CD14-positive monocyte (primary cell): ENCODE measurements at regions not wholly inside any gene's neighbourhood (a gene's known extent, or its start where the extent isn't known, plus 50 kb on each side); places are given as distances from the start of the nearest gene placed in this dataset.
A peak's percentile ranks its signal among the peaks of the same experiment; 100 is the strongest.

Source experiments
- DNase-seq, 3 donors: peaks; one replicate each; pipeline ENCODE4 v3.0.0-alpha.2; 2011 to 2022
- H2AFZ ChIP-seq: 2 replicates; pipeline ENCODE4 v1.6.0; 2012; ENCODE audit warnings: mild to moderate bottlenecking, low read depth, low read length, inconsistent platforms; ENCODE audit not compliant: insufficient read depth, poor library complexity, severe bottlenecking
- H3K27ac ChIP-seq, 2 donors: 1 replicate in 1 of 2; 2 replicates in 1 of 2; pipeline ENCODE4 v1.5.1; 2012 to 2013; ENCODE audit warnings: low read length in 2 of 2, control low read depth in 1 of 2, inconsistent platforms in 1 of 2, low read depth in 1 of 2, mild to moderate bottlenecking in 1 of 2
- H3K27me3 ChIP-seq, 2 donors: one replicate each; pipeline versions ENCODE4 v1.6.0 to v1.6.1; 2011 to 2013; ENCODE audit warnings: low read length in 2 of 2; ENCODE audit not compliant: control insufficient read depth in 2 of 2, insufficient read depth in 2 of 2
- H3K36me3 ChIP-seq, 2 donors: replicated peaks in 1 of 2; 1 replicate in 1 of 2; 2 replicates in 1 of 2; pipeline versions ENCODE4 v1.5.1 to v1.6.1; 2012 to 2013; ENCODE audit warnings: low read length in 2 of 2, control low read depth in 1 of 2, inconsistent platforms in 1 of 2, mild to moderate bottlenecking in 1 of 2; ENCODE audit not compliant: insufficient read depth in 2 of 2, control insufficient read depth in 1 of 2
- H3K4me1 ChIP-seq, 2 donors: 1 replicate in 1 of 2; 2 replicates in 1 of 2; pipeline versions ENCODE4 v1.5.1 to v1.6.1; 2012 to 2013; ENCODE audit warnings: low read length in 2 of 2, control low read depth in 1 of 2, inconsistent platforms in 1 of 2, mild to moderate bottlenecking in 1 of 2, moderate library complexity in 1 of 2; ENCODE audit not compliant: insufficient read depth in 2 of 2, control insufficient read depth in 1 of 2
- H3K4me2 ChIP-seq: replicated peaks from 2 replicates; pipeline ENCODE3; 2012; ENCODE audit warnings: low read length, moderate library complexity, mild to moderate bottlenecking; ENCODE audit not compliant: poor library complexity, severe bottlenecking; ENCODE audit errors: extremely low read depth
- H3K4me3 ChIP-seq, 3 experiments: fragments of 200-600 bp in 1 of 3; sonication (generic) in 1 of 3; replicated peaks in 1 of 3; 1 replicate in 2 of 3; 2 replicates in 1 of 3; pipeline ENCODE4 v1.5.1; 2011 to 2013; ENCODE audit warnings: low read length in 3 of 3, mild to moderate bottlenecking in 3 of 3, control low read depth in 2 of 3, low read depth in 2 of 3, inconsistent platforms in 1 of 3, moderate library complexity in 1 of 3
- H3K79me2 ChIP-seq: 2 replicates; pipeline ENCODE4 v1.6.0; 2012; ENCODE audit warnings: mild to moderate bottlenecking, control low read depth, inconsistent platforms, low read length, moderate library complexity; ENCODE audit not compliant: insufficient read depth
- H3K9ac ChIP-seq: 2 replicates; pipeline ENCODE4 v1.6.0; 2017; ENCODE audit warnings: low read length, mild to moderate bottlenecking; ENCODE audit not compliant: insufficient read depth, poor library complexity, severe bottlenecking
- H3K9me3 ChIP-seq, 2 donors: replicated peaks in 1 of 2; 1 replicate in 1 of 2; 2 replicates in 1 of 2; pipeline versions ENCODE4 v1.5.1 to v1.6.1; 2012 to 2013; ENCODE audit warnings: low read length in 2 of 2, control low read depth in 1 of 2; ENCODE audit not compliant: control insufficient read depth in 1 of 2, insufficient read depth in 1 of 2
- H4K20me1 ChIP-seq: 2 replicates; pipeline ENCODE4 v1.6.0; 2012; ENCODE audit warnings: mild to moderate bottlenecking, low read length, control low read depth, moderate library complexity; ENCODE audit not compliant: insufficient read depth
- H3K27ac Mint-ChIP-seq, 7 donors: one replicate each; pipeline ENCODE4 v1.8.0; 2020; ENCODE audit warnings: mild to moderate bottlenecking in 7 of 7, mixed read lengths in 7 of 7, moderate library complexity in 6 of 7, inconsistent platforms in 2 of 7
- H3K27me3 Mint-ChIP-seq, 3 donors: one replicate each; pipeline ENCODE4 v1.8.0; 2021 to 2022; ENCODE audit warnings: low read depth in 3 of 3, mild to moderate bottlenecking in 3 of 3, mixed read lengths in 3 of 3, moderate library complexity in 3 of 3, inconsistent platforms in 1 of 3
- H3K36me3 Mint-ChIP-seq, 2 donors: one replicate each; pipeline ENCODE4 v1.8.0; 2020; ENCODE audit warnings: mixed read lengths in 2 of 2, inconsistent platforms in 1 of 2, mild to moderate bottlenecking in 1 of 2
- H3K4me1 Mint-ChIP-seq: one replicate; pipeline ENCODE4 v1.8.0; 2020; ENCODE audit warnings: mild to moderate bottlenecking, mixed read lengths
- H3K4me3 Mint-ChIP-seq, 2 donors: one replicate each; pipeline ENCODE4 v1.8.0; 2020; ENCODE audit warnings: mild to moderate bottlenecking in 2 of 2, mixed read lengths in 2 of 2, moderate library complexity in 1 of 2
- H3K9me3 Mint-ChIP-seq, 7 donors: one replicate each; pipeline ENCODE4 v1.8.0; 2020 to 2022; ENCODE audit warnings: mixed read lengths in 7 of 7, mild to moderate bottlenecking in 6 of 7, moderate library complexity in 6 of 7, inconsistent platforms in 2 of 7
- WGBS: methylation state at CpG from one replicate; pipeline ENCODE4 v1.1.5; 2013; ENCODE audit warnings: missing lambda C conversion rate; ENCODE audit not compliant: insufficient coverage; 5-methylcytosine and 5-hydroxymethylcytosine counted together
- intact Hi-C, 2 donors: fragments of 100-400 bp; cut with micrococcal nuclease; formaldehyde crosslinking; loops; one replicate each; pipeline versions ENCODE4 v1.15.0 to v1.15.1; 2023
- TF ChIP-seq, protein P1 (sequence below): fragments of 200-600 bp; IDR thresholded peaks from one replicate; pipeline ENCODE4 v1.8.0; 2022; ENCODE audit warnings: antibody characterized with exemption, mild to moderate bottlenecking

DNA sequence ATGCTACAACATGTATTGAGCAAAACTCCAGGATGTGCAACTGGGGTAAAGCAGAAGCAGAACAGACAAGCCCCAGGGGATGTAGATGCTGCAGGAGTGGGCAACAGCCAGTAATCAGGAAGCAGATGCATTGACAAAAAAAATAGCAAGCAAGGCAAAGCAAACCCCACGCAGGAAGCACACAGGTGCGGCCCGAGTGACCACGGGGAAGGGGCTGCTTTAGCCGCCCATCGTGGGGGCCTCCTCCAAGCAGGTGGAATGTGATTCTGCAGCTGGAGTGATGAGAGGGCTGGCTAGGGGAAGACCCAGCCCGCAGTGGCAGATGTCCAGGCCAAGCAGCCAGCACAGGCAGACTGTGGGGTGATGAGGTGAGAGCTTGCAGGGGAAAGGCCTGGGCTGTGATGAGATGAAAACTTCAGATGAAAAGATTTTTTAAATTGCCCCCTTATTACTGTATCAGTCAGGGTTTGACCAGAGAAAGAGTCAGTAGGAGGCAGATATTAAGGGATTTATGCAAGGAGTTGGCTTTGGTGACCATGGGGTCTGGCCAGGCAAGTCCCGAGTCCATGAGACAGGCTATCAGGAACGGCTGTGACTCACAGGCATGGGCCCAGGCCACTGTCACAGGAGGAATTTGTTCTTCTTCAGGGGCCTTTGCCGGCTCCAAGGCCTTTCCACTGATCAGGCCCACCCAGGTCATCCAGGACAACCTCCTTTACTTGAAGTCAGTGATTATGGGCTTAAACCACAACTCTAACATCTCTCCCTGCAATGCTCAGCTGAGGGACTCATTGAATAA, 207.6 kb downstream of the ANKRD60 start:
- Mint-ChIP-seq H3K27ac (peak overlapping the region in 1 of 7 donors; percentile 27), H3K27me3 (peaks cover 4 to 17% (median 9%) of the 10 kb centered on the region in 3 donors), H3K4me3 (no peak overlapping the region), H3K9me3 (peaks cover 0 to 2% (median 0%) of the 10 kb centered on the region in 7 donors), H3K36me3 (no peaks in the 10 kb centered on the region), H3K4me1 (no peaks in the 10 kb centered on the region)
- Histone ChIP-seq H2AFZ (no peak overlapping the region), H3K27me3 (no peaks in the 10 kb centered on the region), H3K27ac (no peak overlapping the region), H3K4me2 (no peak overlapping the region), H3K4me3 (no peak overlapping the region), H3K36me3 (no peaks in the 10 kb centered on the region), H3K9me3 (no peaks in the 10 kb centered on the region), H3K4me1 (no peaks in the 10 kb centered on the region), H4K20me1 (no peaks in the 10 kb centered on the region), H3K9ac (no peak overlapping the region), H3K79me2 (no peaks in the 10 kb centered on the region)
- WGBS: 14% methylated on average over 7 of the region's 10 CpGs
- no peak for DNase-seq
- intact Hi-C loops: no loop called here
- TF ChIP-seq, protein P1, sequence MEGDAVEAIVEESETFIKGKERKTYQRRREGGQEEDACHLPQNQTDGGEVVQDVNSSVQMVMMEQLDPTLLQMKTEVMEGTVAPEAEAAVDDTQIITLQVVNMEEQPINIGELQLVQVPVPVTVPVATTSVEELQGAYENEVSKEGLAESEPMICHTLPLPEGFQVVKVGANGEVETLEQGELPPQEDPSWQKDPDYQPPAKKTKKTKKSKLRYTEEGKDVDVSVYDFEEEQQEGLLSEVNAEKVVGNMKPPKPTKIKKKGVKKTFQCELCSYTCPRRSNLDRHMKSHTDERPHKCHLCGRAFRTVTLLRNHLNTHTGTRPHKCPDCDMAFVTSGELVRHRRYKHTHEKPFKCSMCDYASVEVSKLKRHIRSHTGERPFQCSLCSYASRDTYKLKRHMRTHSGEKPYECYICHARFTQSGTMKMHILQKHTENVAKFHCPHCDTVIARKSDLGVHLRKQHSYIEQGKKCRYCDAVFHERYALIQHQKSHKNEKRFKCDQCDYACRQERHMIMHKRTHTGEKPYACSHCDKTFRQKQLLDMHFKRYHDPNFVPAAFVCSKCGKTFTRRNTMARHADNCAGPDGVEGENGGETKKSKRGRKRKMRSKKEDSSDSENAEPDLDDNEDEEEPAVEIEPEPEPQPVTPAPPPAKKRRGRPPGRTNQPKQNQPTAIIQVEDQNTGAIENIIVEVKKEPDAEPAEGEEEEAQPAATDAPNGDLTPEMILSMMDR: no peak

DNA sequence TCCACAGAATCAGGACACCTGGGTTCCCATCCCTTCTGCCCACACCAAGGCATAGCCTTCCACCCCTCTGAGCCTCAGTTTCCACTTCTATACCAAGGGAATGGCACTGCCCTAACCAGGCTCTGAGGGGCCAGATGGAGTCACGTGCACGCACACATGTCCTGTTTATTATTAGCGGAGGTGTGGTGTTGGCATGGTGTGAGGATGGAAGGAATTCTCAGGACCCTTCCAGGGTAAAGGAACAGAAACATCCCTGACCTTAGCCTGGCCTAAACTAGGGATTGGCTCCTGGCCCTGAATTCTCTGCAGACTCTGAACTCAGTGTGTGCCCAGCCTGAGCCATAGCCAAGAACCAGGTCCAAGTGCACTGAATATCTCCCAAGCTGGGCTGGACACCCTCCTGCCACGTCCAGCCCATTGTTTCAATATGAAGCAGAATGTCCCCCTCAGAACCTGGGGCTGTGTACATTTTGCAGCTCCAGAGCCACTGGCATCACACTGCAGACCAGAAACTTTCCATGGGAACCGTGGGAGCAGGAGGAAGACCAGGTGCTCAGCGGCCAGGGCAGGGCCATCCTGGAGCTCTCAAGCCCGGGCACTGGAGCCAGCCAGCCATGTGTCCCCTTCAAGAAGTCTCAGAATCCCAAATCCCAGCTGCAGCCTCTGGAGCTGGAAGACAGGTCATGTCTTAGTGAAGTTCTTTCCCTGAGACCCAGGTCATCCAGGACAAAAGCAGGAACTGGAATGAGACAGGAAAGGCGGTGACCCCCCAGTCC, 208.4 kb downstream of the ANKRD60 start:
- no peak overlapping the region for H2AFZ ChIP-seq

More for the DNA sequence above, 208.4 kb downstream of the ANKRD60 start:
- Mint-ChIP-seq H3K27me3 (peaks cover 4 to 21% (median 9%) of the 10 kb centered on the region in 3 donors), H3K27ac (no peak overlapping the region), H3K4me1 (no peaks in the 10 kb centered on the region), H3K4me3 (no peak overlapping the region), H3K36me3 (no peaks in the 10 kb centered on the region), H3K9me3 (peaks cover 0 to 2% (median 0%) of the 10 kb centered on the region in 7 donors)
- Histone ChIP-seq H3K4me2 (no peak overlapping the region), H3K36me3 (no peaks in the 10 kb centered on the region), H3K27ac (no peak overlapping the region), H3K27me3 (no peaks in the 10 kb centered on the region), H3K79me2 (no peaks in the 10 kb centered on the region), H3K9ac (no peak overlapping the region), H3K4me3 (no peak overlapping the region), H3K4me1 (no peaks in the 10 kb centered on the region), H4K20me1 (no peaks in the 10 kb centered on the region), H3K9me3 (no peaks in the 10 kb centered on the region)
- WGBS: 88% methylated on average over 5 of the region's 8 CpGs
- no peak for DNase-seq
- intact Hi-C loops: no loop called here
- TF ChIP-seq, protein P1: no peak
